ENCODE measurements at regions not wholly inside any gene's neighbourhood (a gene's known extent, or its start where the extent isn't known, plus 50 kb on each side); places are given as distances from the start of the nearest gene placed in this dataset.

DNA sequence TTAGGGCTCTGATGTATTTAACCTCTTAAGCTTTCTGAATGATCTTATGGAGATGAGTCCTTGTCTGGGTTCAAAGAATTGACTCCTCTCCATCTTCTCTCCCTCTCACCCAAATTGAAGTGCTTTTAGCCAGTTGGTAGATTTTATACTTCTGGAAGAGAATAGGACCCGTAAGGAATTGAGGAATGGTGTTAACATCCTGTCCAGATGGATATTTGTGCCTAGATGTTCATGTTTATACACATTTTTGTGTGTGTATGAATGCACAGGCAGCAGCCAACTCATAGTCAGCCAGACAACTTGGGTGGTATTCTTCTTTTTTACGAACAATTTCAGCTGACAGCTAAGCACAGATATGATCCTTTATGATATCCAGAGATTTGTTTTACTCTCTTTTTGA is 449.6 kb upstream of the RGS6 start:
- no peak for DNase-seq (ENCODE audit: low read depth)
- TF ChIP-seq, protein P1, sequence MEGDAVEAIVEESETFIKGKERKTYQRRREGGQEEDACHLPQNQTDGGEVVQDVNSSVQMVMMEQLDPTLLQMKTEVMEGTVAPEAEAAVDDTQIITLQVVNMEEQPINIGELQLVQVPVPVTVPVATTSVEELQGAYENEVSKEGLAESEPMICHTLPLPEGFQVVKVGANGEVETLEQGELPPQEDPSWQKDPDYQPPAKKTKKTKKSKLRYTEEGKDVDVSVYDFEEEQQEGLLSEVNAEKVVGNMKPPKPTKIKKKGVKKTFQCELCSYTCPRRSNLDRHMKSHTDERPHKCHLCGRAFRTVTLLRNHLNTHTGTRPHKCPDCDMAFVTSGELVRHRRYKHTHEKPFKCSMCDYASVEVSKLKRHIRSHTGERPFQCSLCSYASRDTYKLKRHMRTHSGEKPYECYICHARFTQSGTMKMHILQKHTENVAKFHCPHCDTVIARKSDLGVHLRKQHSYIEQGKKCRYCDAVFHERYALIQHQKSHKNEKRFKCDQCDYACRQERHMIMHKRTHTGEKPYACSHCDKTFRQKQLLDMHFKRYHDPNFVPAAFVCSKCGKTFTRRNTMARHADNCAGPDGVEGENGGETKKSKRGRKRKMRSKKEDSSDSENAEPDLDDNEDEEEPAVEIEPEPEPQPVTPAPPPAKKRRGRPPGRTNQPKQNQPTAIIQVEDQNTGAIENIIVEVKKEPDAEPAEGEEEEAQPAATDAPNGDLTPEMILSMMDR (conservative IDR thresholded peaks at IDR 0.05; ENCODE audit: low read depth, low read length) = no peak
- H3K4me3 ChIP-seq (ENCODE audit: low read length) = no peak overlapping the region

DNA sequence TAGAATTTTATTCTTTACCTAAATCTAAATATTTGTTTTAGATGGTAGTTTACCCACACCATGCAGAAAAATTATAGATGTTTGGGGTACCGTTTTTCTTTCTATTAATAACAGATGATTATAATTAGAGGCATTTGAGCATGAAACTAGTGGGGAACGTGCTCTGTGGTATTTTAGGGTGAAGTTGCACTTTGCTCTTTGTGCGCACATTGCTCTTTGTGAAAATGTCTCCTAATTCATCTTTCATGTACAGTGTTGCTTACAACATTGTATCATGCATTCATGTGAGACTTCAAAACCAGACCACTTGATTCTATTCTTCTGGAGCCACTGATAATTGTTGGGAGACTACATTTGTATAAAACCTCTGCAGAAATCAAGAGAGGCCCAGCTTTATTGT is 449.1 kb upstream of the RGS6 start:
- DNase-seq (ENCODE audit: low read depth) = no peak
- H3K4me3 ChIP-seq (ENCODE audit: low read length) = no peak overlapping the region
- TF ChIP-seq, protein P1 (conservative IDR thresholded peaks at IDR 0.05; ENCODE audit: low read depth, low read length) = no peak

DNA sequence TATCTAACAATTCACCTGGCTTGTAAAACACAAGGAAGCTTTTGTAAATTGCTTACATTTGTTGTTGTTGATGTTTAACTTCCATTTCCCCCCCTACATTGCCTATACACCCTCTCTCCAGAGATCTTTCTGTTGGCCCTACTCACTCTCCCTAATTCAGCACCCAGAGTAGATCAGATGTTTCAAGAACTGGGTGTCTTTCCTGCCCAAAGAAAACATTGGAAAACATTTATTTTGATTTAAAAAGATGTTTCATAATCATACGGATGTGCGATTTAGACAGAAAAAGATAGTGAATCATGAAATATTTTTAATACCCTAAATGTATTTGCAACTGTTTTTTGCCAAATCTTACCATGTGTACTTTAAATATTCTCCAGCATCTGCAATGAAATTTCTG is 446.4 kb upstream of the RGS6 start:
- TF ChIP-seq, protein P1 (conservative IDR thresholded peaks at IDR 0.05; ENCODE audit: low read depth, low read length) = no peak
- no peak for DNase-seq (ENCODE audit: low read depth)
- H3K4me3 ChIP-seq (ENCODE audit: low read length) = no peak overlapping the region

DNA sequence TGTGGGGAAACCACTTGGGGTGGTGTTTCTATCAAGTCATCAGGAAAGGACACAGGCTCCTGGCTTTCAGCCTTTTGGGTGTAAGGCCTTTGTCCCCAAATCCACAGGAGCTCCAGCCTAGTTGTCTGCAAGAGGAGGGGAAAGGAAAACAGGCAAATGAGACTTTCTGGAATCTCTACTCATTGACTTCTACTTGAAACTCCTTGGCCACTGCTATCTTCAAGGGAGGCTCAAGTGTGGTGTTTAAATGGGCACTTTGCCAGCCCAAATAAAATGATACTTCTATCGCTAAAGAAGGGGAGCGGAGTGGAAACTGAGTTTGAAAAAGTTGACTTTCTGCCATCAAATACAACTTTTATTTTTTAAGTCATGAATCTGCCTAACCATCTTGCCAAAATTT is 445.9 kb upstream of the RGS6 start:
- DNase-seq (ENCODE audit: low read depth) = no peak
- no peak overlapping the region for H3K4me3 ChIP-seq (ENCODE audit: low read length)
- TF ChIP-seq, protein P1 (conservative IDR thresholded peaks at IDR 0.05; ENCODE audit: low read depth, low read length) = no peak

DNA sequence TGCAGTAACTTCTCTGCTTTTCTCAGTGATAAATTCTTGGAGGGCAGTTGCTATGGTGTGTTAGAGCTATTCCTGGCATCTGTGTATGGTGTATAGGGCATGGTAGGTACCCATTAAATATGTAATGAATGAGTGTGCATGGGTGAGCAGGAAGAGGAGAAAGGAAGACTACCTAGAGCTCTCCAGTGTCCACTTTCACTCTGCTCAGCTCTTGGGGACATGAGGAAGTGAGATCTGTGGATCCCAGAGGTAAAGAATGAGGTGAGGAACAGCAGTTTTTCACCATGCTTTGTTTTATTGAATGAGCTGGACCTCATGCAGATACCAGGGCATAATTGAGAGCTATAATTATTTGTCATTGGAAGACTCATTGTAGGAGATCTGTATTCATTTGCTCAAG is 444.8 kb upstream of the RGS6 start:
- H3K4me3 ChIP-seq (ENCODE audit: low read length) = no peak overlapping the region
- TF ChIP-seq, protein P1 (conservative IDR thresholded peaks at IDR 0.05; ENCODE audit: low read depth, low read length) = no peak
- no peak for DNase-seq (ENCODE audit: low read depth)

DNA sequence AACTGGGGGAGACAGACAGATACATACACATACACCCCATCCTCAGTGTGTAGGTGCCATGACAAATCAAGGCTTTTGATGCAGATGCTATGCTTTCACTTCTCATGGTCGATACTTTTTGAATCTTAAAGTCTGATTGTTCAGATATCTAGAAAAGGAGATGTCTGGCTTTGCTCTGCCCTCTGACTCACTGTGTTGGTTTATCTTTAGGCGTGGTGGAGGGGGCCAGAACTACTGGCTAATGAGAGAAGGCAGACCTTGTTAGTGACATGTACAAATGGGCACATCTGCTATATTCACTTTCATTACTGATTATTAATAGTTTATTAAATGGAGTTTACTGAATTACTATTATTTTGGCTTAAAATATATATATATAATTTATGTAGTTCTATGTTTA is 444.3 kb upstream of the RGS6 start:
- DNase-seq (ENCODE audit: low read depth) = no peak
- TF ChIP-seq, protein P1 (conservative IDR thresholded peaks at IDR 0.05; ENCODE audit: low read depth, low read length) = no peak
- H3K4me3 ChIP-seq (ENCODE audit: low read length) = no peak overlapping the region

DNA sequence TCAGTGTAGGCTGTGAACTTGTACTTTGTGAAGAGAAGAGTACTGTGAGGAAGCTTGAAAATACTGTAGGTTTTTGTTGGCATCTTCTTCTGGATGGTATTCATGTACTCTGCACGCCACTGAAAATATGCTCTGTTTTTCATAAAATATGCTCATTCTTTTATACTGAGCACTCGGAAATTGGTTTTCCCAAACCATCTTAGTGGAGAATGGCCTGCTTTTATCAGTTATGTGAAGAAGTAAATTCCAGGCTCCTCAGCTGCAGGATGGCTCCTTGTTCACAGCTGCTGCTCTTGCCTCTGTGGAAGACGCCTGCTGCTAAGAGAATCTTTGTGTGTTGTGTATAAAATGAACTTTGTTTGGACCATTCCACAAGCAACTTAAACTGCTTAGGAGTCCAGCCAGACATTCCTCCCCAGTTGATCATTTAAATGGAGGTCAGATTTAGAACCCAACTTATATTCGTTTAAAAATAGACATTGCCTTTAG is 443.5 kb upstream of the RGS6 start:
- TF ChIP-seq, protein P1 (conservative IDR thresholded peaks at IDR 0.05; ENCODE audit: low read depth, low read length) = no peak
- DNase-seq (ENCODE audit: low read depth) = no peak
- H3K4me3 ChIP-seq (ENCODE audit: low read length) = no peak overlapping the region
